Epithelial cell of proximal tubule (primary cell): ENCODE measurements at regions not wholly inside any gene's neighbourhood (a gene's known extent, or its start where the extent isn't known, plus 50 kb on each side); places are given as distances from the start of the nearest gene placed in this dataset.
"Not testable (repeated sequence)": the region's sequence is repeated elsewhere in the genome, so short reads cannot be mapped to it uniquely, and the experiment has no call there.

ENCODE experiments used
- DNase-seq: peaks from one replicate; pipeline ENCODE4 v3.0.0-alpha.2; 2011; ENCODE audit warnings: low read depth
- H3K4me3 ChIP-seq: 2 replicates; pipeline ENCODE4 v1.5.1; 2011; ENCODE audit warnings: low read depth, mild to moderate bottlenecking, low read length
- CTCF ChIP-seq: conservative IDR thresholded peaks from 2 replicates; pipeline ENCODE4 v1.5.1; 2012; ENCODE audit warnings: low read depth, mild to moderate bottlenecking, low read length

GRCh38 chr4:128428397-128428796, 140.8 kb upstream of the PGRMC2 start:
- no peak for TF ChIP-seq CTCF
- peak overlapping the region; percentile 41 for H3K4me3 ChIP-seq
- no peak for DNase-seq

- peak; percentile 88 for DNase-seq
- peak overlapping the region; percentile 41 for H3K4me3 ChIP-seq
- peak; percentile 79 for TF ChIP-seq CTCF
These were observed 140.3 kb upstream of the PGRMC2 start for GRCh38 chr4:128427832-128428366.

GRCh38 chr4:128424527-128425497, 137.2 kb upstream of the PGRMC2 start:
- H3K4me3 ChIP-seq: no peak overlapping the region
- no peak for DNase-seq
- TF ChIP-seq CTCF: no peak

GRCh38 chr4:128422296-128422695, 134.7 kb upstream of the PGRMC2 start:
- not testable (repeated sequence) for H3K4me3 ChIP-seq, DNase-seq

- no peak for TF ChIP-seq CTCF
- no peak overlapping the region for H3K4me3 ChIP-seq
- no peak for DNase-seq
These were observed 129.3 kb upstream of the PGRMC2 start for GRCh38 chr4:128416921-128417320.

GRCh38 chr4:128410037-128410436, 122.4 kb upstream of the PGRMC2 start:
- no peak for DNase-seq
- no peak overlapping the region for H3K4me3 ChIP-seq
- no peak for TF ChIP-seq CTCF

GRCh38 chr4:128403586-128403985, 116.0 kb upstream of the PGRMC2 start:
- no peak overlapping the region for H3K4me3 ChIP-seq
- TF ChIP-seq CTCF: no peak
- DNase-seq: no peak
